ENCODE measurements at regions not wholly inside any gene's neighbourhood (a gene's known extent, or its start where the extent isn't known, plus 50 kb on each side); places are given as distances from the start of the nearest gene placed in this dataset.

GRCh38 chr4:22130741-22131140 is 182.2 kb upstream of the KCNIP4 start:
- no peak for ATAC-seq
- TF ChIP-seq TOX (CRISPR knock-in tag; IDR thresholded peaks at IDR 0.05; ENCODE audit: borderline replicate concordance), result no peak

- TF ChIP-seq ZNF70 (CRISPR knock-in tag; IDR thresholded peaks at IDR 0.05) (no peak), BACH2 (CRISPR knock-in tag; IDR thresholded peaks at IDR 0.05; ENCODE audit: borderline replicate concordance) (no peak), ESRRG (CRISPR knock-in tag; IDR thresholded peaks at IDR 0.05) (no peak), ZFP3 (CRISPR knock-in tag; IDR thresholded peaks at IDR 0.05) (no peak), ZNF565 (CRISPR knock-in tag; conservative IDR thresholded peaks at IDR 0.05; ENCODE audit: low read depth) (no peak), PPARA (CRISPR knock-in tag; IDR thresholded peaks at IDR 0.05; ENCODE audit: borderline replicate concordance) (no peak), CSDC2 (CRISPR knock-in tag; IDR thresholded peaks at IDR 0.05) (no peak), ZNF8 (CRISPR knock-in tag; IDR thresholded peaks at IDR 0.05) (no peak), POU6F1 (CRISPR knock-in tag; IDR thresholded peaks at IDR 0.05; ENCODE audit: borderline replicate concordance, low read depth) (no peak), CREB5 (CRISPR knock-in tag; IDR thresholded peaks at IDR 0.05; ENCODE audit: low read depth) (no peak), ZFP30 (CRISPR knock-in tag; IDR thresholded peaks at IDR 0.05) (no peak), OSR1 (CRISPR knock-in tag; IDR thresholded peaks at IDR 0.05) (no peak), GLIS3 (CRISPR knock-in tag; IDR thresholded peaks at IDR 0.05) (no peak), SNAI2 (CRISPR knock-in tag; IDR thresholded peaks at IDR 0.05) (no peak), TSHZ2 (CRISPR knock-in tag; IDR thresholded peaks at IDR 0.05) (no peak), RARB (CRISPR knock-in tag; IDR thresholded peaks at IDR 0.05) (no peak), TOX (CRISPR knock-in tag; IDR thresholded peaks at IDR 0.05; ENCODE audit: borderline replicate concordance) (no peak)
- ATAC-seq, result peak; percentile 91
Measured at GRCh38 chr4:22129454-22130029, 181.0 kb upstream of the KCNIP4 start.

GRCh38 chr4:22122062-22122461 is 173.5 kb upstream of the KCNIP4 start:
- no peak for ATAC-seq
- TF ChIP-seq ESRRG (CRISPR knock-in tag; IDR thresholded peaks at IDR 0.05), result no peak
- TF ChIP-seq ZNF8 (CRISPR knock-in tag; IDR thresholded peaks at IDR 0.05), result no peak
- TF ChIP-seq CSRNP3 (CRISPR knock-in tag; IDR thresholded peaks at IDR 0.05), result no peak
- TF ChIP-seq ZC3H10 (CRISPR knock-in tag; IDR thresholded peaks at IDR 0.05), result no peak
- no peak for TF ChIP-seq ZNF70 (CRISPR knock-in tag; IDR thresholded peaks at IDR 0.05)
- TF ChIP-seq PATZ1 (CRISPR knock-in tag; IDR thresholded peaks at IDR 0.05; ENCODE audit: borderline replicate concordance), result no peak
- no peak for TF ChIP-seq RARB (CRISPR knock-in tag; IDR thresholded peaks at IDR 0.05)
- no peak for TF ChIP-seq BACH2 (CRISPR knock-in tag; IDR thresholded peaks at IDR 0.05; ENCODE audit: borderline replicate concordance)
- no peak for TF ChIP-seq ARNTL (CRISPR knock-in tag; IDR thresholded peaks at IDR 0.05; ENCODE audit: borderline replicate concordance, low read depth)
- TF ChIP-seq TCF4 (CRISPR knock-in tag; IDR thresholded peaks at IDR 0.05; ENCODE audit: borderline replicate concordance), result no peak
